GM18502 (cell line): ENCODE measurements at regions not wholly inside any gene's neighbourhood (a gene's known extent, or its start where the extent isn't known, plus 50 kb on each side); places are given as distances from the start of the nearest gene placed in this dataset.

Experiments used
- ATAC-seq: cut with Tn5 transposase; IDR thresholded peaks from one replicate; pipeline ENCODE4 v1.9.1; 2021; ENCODE audit warnings: mild to moderate bottlenecking; ENCODE audit not compliant: unreplicated experiment, poor library complexity

GRCh38 chr7:40990841-40991240 lies 712.0 kb downstream of the INHBA start:
- no peak for ATAC-seq

- no peak for ATAC-seq
Measured at GRCh38 chr7:40987571-40987970, 715.3 kb downstream of the INHBA start.

- ATAC-seq: no peak
Measured at GRCh38 chr7:40986351-40986873, 716.5 kb downstream of the INHBA start.

- no peak for ATAC-seq
Measured at GRCh38 chr7:40983111-40983510, 719.8 kb downstream of the INHBA start.

- no peak for ATAC-seq
Measured at GRCh38 chr7:40979296-40979695, 723.6 kb downstream of the INHBA start.

GRCh38 chr7:40978047-40978446 lies 724.8 kb downstream of the INHBA start:
- ATAC-seq: no peak

GRCh38 chr7:40977533-40977932 lies 725.4 kb downstream of the INHBA start:
- ATAC-seq: no peak

- ATAC-seq: no peak
Measured at GRCh38 chr7:40972426-40972825, 730.5 kb downstream of the INHBA start.

GRCh38 chr7:40969641-40970040 lies 733.2 kb downstream of the INHBA start:
- no peak for ATAC-seq

- no peak for ATAC-seq
Measured at GRCh38 chr7:40966693-40967092, 736.2 kb downstream of the INHBA start.

- peak; percentile 49 for ATAC-seq
Measured at GRCh38 chr7:40965774-40966173, 737.1 kb downstream of the INHBA start.

GRCh38 chr7:40965016-40965415 lies 737.9 kb downstream of the INHBA start:
- ATAC-seq: no peak

- ATAC-seq: no peak
Measured at GRCh38 chr7:40964610-40965009, 738.3 kb downstream of the INHBA start.

GRCh38 chr7:40959955-40960354 lies 742.9 kb downstream of the INHBA start:
- no peak for ATAC-seq

GRCh38 chr7:40948239-40948638 lies 754.7 kb downstream of the INHBA start:
- no peak for ATAC-seq

GRCh38 chr7:40947566-40947965 lies 755.3 kb downstream of the INHBA start:
- ATAC-seq: no peak

- ATAC-seq: no peak
Measured at GRCh38 chr7:40946549-40946948, 756.3 kb downstream of the INHBA start.

GRCh38 chr7:40945788-40946187 lies 757.1 kb downstream of the INHBA start:
- ATAC-seq: no peak

- ATAC-seq: no peak
Measured at GRCh38 chr7:40944981-40945585, 757.8 kb downstream of the INHBA start.

GRCh38 chr7:40937879-40938278 lies 765.0 kb downstream of the INHBA start:
- no peak for ATAC-seq

GRCh38 chr7:40935435-40935834 lies 767.5 kb downstream of the INHBA start:
- no peak for ATAC-seq

- no peak for ATAC-seq
Measured at GRCh38 chr7:40923626-40924025, 779.3 kb downstream of the INHBA start.

- ATAC-seq: no peak
Measured at GRCh38 chr7:40922316-40922670, 780.6 kb downstream of the INHBA start.
